HEK293 (cell line): ENCODE measurements at regions not wholly inside any gene's neighbourhood (a gene's known extent, or its start where the extent isn't known, plus 50 kb on each side); places are given as distances from the start of the nearest gene placed in this dataset.

Experiments
- CTCF ChIA-PET: fragments of 350-600 bp; formaldehyde crosslinking; extraction: SDS; loops from one replicate; lab custom pipeline; 2021; ENCODE audit warnings: antibody characterized with exemption; lab: Yijun Ruan, JAX
- POLR2A ChIA-PET: fragments of 300-600 bp; formaldehyde crosslinking; extraction: SDS; loops from one replicate; lab custom pipeline; 2020; ENCODE audit warnings: antibody characterized with exemption, inconsistent platforms; lab: Yijun Ruan, JAX
- H3K27ac ChIP-seq: fragments of 200-500 bp; sonication (Bioruptor generic); 2 replicates; pipeline ENCODE4 v1.5.1; 2014; ENCODE audit warnings: low read depth, low read length, control low read depth, inconsistent platforms; ENCODE audit errors: extremely low read depth
- H3K36me3 ChIP-seq, 2 experiments: fragments of 200-500 bp in 1 of 2; sonication (Bioruptor generic) in 1 of 2; 1 replicate in 1 of 2; 2 replicates in 1 of 2; pipeline ENCODE4 v1.5.1; 2014 to 2017; ENCODE audit warnings: inconsistent platforms in 2 of 2, low read length in 2 of 2; ENCODE audit not compliant: control insufficient read depth in 2 of 2, insufficient read depth in 1 of 2
- H3K4me1 ChIP-seq: fragments of 200-500 bp; sonication (Bioruptor generic); 2 replicates; pipeline ENCODE4 v1.5.1; 2014; ENCODE audit warnings: mild to moderate bottlenecking, low read length, inconsistent platforms; ENCODE audit not compliant: control insufficient read depth, insufficient read depth
- H3K4me3 ChIP-seq: 2 replicates; pipeline ENCODE4 v1.5.1; 2011; ENCODE audit warnings: low read depth, mild to moderate bottlenecking, control low read depth, low read length, moderate library complexity
- H3K9me3 ChIP-seq: fragments of 200-500 bp; sonication (Bioruptor generic); 2 replicates; pipeline ENCODE4 v1.5.1; 2014; ENCODE audit warnings: low read depth, low read length, inconsistent platforms; ENCODE audit not compliant: control insufficient read depth, insufficient read depth
- GLI4 ChIP-seq: fragments of 450-650 bp; formaldehyde crosslinking; IDR thresholded peaks from 2 replicates; pipeline ENCODE4 v1.5.1; 2016; ENCODE audit warnings: missing biosample characterization, missing genetic modification characterization
- HOXC10 ChIP-seq: sonication (generic); formaldehyde crosslinking; IDR thresholded peaks from 2 replicates; pipeline ENCODE4 v1.8.1; 2023; ENCODE audit warnings: mild to moderate bottlenecking, missing genetic modification reagents
- KLF1 ChIP-seq: fragments of 450-650 bp; formaldehyde crosslinking; IDR thresholded peaks from 2 replicates; pipeline ENCODE4 v1.5.1; 2016; ENCODE audit warnings: missing biosample characterization, missing genetic modification characterization
- KLF10 ChIP-seq: fragments of 450-650 bp; IDR thresholded peaks from 2 replicates; pipeline ENCODE4 v1.5.1; 2018; ENCODE audit warnings: missing biosample characterization, mild to moderate bottlenecking, missing genetic modification characterization
- ZBTB49 ChIP-seq: fragments of 450-650 bp; formaldehyde crosslinking; IDR thresholded peaks from 2 replicates; pipeline ENCODE4 v1.5.1; 2016; ENCODE audit warnings: missing biosample characterization, missing genetic modification characterization, low read depth
- ZBTB7A ChIP-seq: fragments of 450-650 bp; formaldehyde crosslinking; IDR thresholded peaks from 2 replicates; pipeline ENCODE4 v1.5.1; 2016; ENCODE audit warnings: low read depth, missing biosample characterization, missing genetic modification characterization
- ZIC2 ChIP-seq: fragments of 450-650 bp; formaldehyde crosslinking; IDR thresholded peaks from 2 replicates; pipeline ENCODE4 v1.5.1; 2016; ENCODE audit warnings: missing biosample characterization, missing genetic modification characterization
- ZNF133 ChIP-seq: fragments of 450-650 bp; formaldehyde crosslinking; IDR thresholded peaks from 2 replicates; pipeline ENCODE4 v1.5.1; 2016; ENCODE audit warnings: missing biosample characterization, missing genetic modification characterization
- ZNF146 ChIP-seq: fragments of 450-650 bp; formaldehyde crosslinking; IDR thresholded peaks from 2 replicates; pipeline ENCODE4 v1.5.1; 2016; ENCODE audit warnings: missing biosample characterization, missing genetic modification characterization
- ZNF148 ChIP-seq: fragments of 450-650 bp; formaldehyde crosslinking; IDR thresholded peaks from 2 replicates; pipeline ENCODE4 v1.5.0; 2017; ENCODE audit warnings: missing biosample characterization, missing genetic modification characterization, borderline replicate concordance
- ZNF175 ChIP-seq: fragments of 450-650 bp; formaldehyde crosslinking; IDR thresholded peaks from 2 replicates; pipeline ENCODE4 v1.5.1; 2016; ENCODE audit warnings: missing biosample characterization, missing genetic modification characterization
- ZNF248 ChIP-seq: fragments of 450-650 bp; formaldehyde crosslinking; IDR thresholded peaks from 2 replicates; pipeline ENCODE4 v1.5.1; 2017; ENCODE audit warnings: missing biosample characterization, missing genetic modification characterization
- ZNF302 ChIP-seq: fragments of 450-650 bp; formaldehyde crosslinking; IDR thresholded peaks from 2 replicates; pipeline ENCODE4 v1.5.1; 2016; ENCODE audit warnings: missing biosample characterization, missing genetic modification characterization, low read depth
- ZNF362 ChIP-seq: fragments of 450-650 bp; formaldehyde crosslinking; IDR thresholded peaks from 2 replicates; pipeline ENCODE4 v1.5.1; 2016; ENCODE audit warnings: missing biosample characterization, missing genetic modification characterization
- ZNF416 ChIP-seq: fragments of 450-650 bp; formaldehyde crosslinking; IDR thresholded peaks from 2 replicates; pipeline ENCODE4 v1.5.1; 2016; ENCODE audit warnings: missing biosample characterization, missing genetic modification characterization
- ZNF501 ChIP-seq: fragments of 450-650 bp; formaldehyde crosslinking; IDR thresholded peaks from 2 replicates; pipeline ENCODE4 v1.5.1; 2016; ENCODE audit warnings: missing biosample characterization, missing genetic modification characterization
- ZNF610 ChIP-seq: fragments of 450-650 bp; formaldehyde crosslinking; IDR thresholded peaks from 2 replicates; pipeline ENCODE4 v1.5.1; 2016; ENCODE audit warnings: missing biosample characterization, missing genetic modification characterization, borderline replicate concordance
- ZNF624 ChIP-seq: fragments of 450-650 bp; formaldehyde crosslinking; IDR thresholded peaks from 2 replicates; pipeline ENCODE4 v1.5.1; 2017; ENCODE audit warnings: missing biosample characterization, missing genetic modification characterization
- ZNF639 ChIP-seq: fragments of 450-650 bp; formaldehyde crosslinking; IDR thresholded peaks from 2 replicates; pipeline ENCODE4 v1.5.1; 2016; ENCODE audit warnings: missing biosample characterization, missing genetic modification characterization
- ZNF777 ChIP-seq: fragments of 450-650 bp; formaldehyde crosslinking; IDR thresholded peaks from 2 replicates; pipeline ENCODE4 v1.5.1; 2017; ENCODE audit warnings: missing biosample characterization, missing genetic modification characterization, borderline replicate concordance
- ZNF785 ChIP-seq: fragments of 450-650 bp; formaldehyde crosslinking; IDR thresholded peaks from 2 replicates; pipeline ENCODE4 v1.5.1; 2016; ENCODE audit warnings: missing biosample characterization, missing genetic modification characterization

- TF ChIP-seq ZNF133 (tag by site-specific recombination) (no peak), ZNF624 (no peak), ZBTB7A (tag by site-specific recombination) (no peak), ZNF248 (tag by site-specific recombination) (no peak)
These were observed 163.9 kb upstream of the LRRC7 start (continued) for GRCh38 chr1:69403756-69404320.

GRCh38 chr1:69404486-69404885, 163.2 kb upstream of the LRRC7 start:
- Histone ChIP-seq H3K4me1 (no peaks in the 10 kb centered on the region), H3K36me3 (no peaks in the 10 kb centered on the region), H3K4me3 (no peak overlapping the region), H3K27ac (no peak overlapping the region), H3K9me3 (no peaks in the 10 kb centered on the region)
- no peak for TF ChIP-seq KLF10
- no peak for TF ChIP-seq ZNF610 (tag by site-specific recombination)
- TF ChIP-seq ZBTB49 (tag by site-specific recombination): no peak
- no peak for TF ChIP-seq ZNF302 (tag by site-specific recombination)
- TF ChIP-seq ZNF175 (tag by site-specific recombination): no peak
- TF ChIP-seq ZIC2 (tag by site-specific recombination): no peak
- no peak for TF ChIP-seq GLI4 (tag by site-specific recombination)
- TF ChIP-seq ZNF501 (tag by site-specific recombination): no peak
- TF ChIP-seq HOXC10 (CRISPR knock-in tag): no peak
- TF ChIP-seq ZNF146 (tag by site-specific recombination): no peak
- no peak for TF ChIP-seq ZNF785 (tag by site-specific recombination)
- TF ChIP-seq ZNF639 (tag by site-specific recombination): no peak
- TF ChIP-seq ZNF362 (tag by site-specific recombination): no peak
- no peak for TF ChIP-seq ZNF148 (tag by site-specific recombination)
- no peak for TF ChIP-seq KLF1 (tag by site-specific recombination)
- no peak for TF ChIP-seq ZNF777 (tag by site-specific recombination)
- no peak for TF ChIP-seq ZNF416
- POLR2A ChIA-PET: no interaction called here
- CTCF ChIA-PET: interaction anchor here (0.7 kb wide), 1 partner anchor 16 kb away, joined by 3 read pairs; no protein-coding TSS in a partner anchor
